ENCODE measurements at regions not wholly inside any gene's neighbourhood (a gene's known extent, or its start where the extent isn't known, plus 50 kb on each side); places are given as distances from the start of the nearest gene placed in this dataset.

DNA sequence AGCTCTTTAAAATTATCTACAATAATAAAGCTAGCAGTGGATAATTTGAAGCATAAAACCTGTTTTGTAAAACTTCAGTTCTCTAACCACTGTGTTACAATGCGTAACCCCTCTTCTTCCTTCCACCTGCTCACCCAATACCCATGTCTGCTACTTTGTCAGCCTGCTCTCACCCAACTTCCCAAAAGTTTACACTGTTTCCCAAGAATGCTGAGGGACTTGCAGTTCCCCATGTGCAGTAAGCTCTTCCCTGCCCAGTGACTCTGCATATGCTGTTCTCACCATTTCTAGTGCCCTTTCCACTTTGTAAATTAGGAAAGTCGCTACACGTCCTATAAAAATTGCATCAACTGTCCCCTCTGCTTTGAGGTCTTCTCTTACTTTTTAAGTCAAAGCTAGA, 315.9 kb upstream of the SEMA6D start (continued):
- no peak for TF ChIP-seq SP1 (IDR thresholded peaks at IDR 0.05; ENCODE audit: low read depth)

DNA sequence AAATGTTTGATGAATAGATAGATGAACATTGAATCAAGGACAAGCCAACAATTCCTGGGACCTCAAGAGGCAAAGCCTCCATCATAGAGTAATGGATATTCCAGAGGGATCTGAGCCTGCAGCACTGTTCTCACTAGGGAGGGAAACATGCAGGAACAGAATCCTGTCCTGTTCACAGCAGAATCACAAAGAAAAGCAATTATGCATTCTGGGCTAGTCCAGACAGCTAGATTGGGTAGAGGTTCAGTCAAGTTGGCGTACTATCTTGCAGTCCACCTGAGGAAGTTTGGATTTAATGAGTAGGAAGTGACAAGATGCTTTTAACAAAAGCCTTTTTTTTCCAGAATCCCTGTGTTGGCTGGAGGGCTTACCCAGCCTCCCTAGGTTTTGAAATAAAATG, 314.5 kb upstream of the SEMA6D start:
- ATAC-seq (no peak), DNase-seq (ENCODE audit: low read depth, low spot score) (no peak)
- H2AFZ ChIP-seq (ENCODE audit: low read depth, low read length, poor library complexity, severe bottlenecking): no peak overlapping the region
- intact Hi-C loops (cut with micrococcal nuclease): no loop called here
- no peak overlapping the region for H3K9ac ChIP-seq (ENCODE audit: low read length)
- H3K79me2 ChIP-seq (ENCODE audit: insufficient read depth, low read length): no peaks in the 10 kb centered on the region
- no peak overlapping the region for H3K4me2 ChIP-seq (ENCODE audit: low read length)
- no peak overlapping the region for H3K4me3 ChIP-seq (replicated peaks in 1 of 2; ENCODE audit: low read depth in 1 of 2, low read length in 2 of 2)
- CTCF ChIA-PET: no interaction called here
- TF ChIP-seq EGR1 (IDR thresholded peaks at IDR 0.05; ENCODE audit: low read depth) (no peak), SIN3A (IDR thresholded peaks at IDR 0.05; ENCODE audit: low read depth) (no peak), EZH2phosphoT487 (IDR thresholded peaks at IDR 0.05; ENCODE audit: borderline replicate concordance) (no peak), ZNF274 (IDR thresholded peaks at IDR 0.05; ENCODE audit: low read depth, low read length) (no peak), SRF (IDR thresholded peaks at IDR 0.05; ENCODE audit: low read depth) (no peak), FOSL1 (IDR thresholded peaks at IDR 0.05; ENCODE audit: low read depth) (no peak), SP1 (IDR thresholded peaks at IDR 0.05; ENCODE audit: low read depth) (no peak), EZH2 (IDR thresholded peaks at IDR 0.05) (no peak), CBX3 (IDR thresholded peaks at IDR 0.05; ENCODE audit: low read depth) (no peak), CEBPB (IDR thresholded peaks at IDR 0.05; ENCODE audit: low read depth) (no peak), ZFX (IDR thresholded peaks at IDR 0.05) (no peak), YY1 (IDR thresholded peaks at IDR 0.05; ENCODE audit: extremely low read depth, insufficient replicate concordance, low read depth, low read length) (no peak), POLR2A (IDR thresholded peaks at IDR 0.05; ENCODE audit: borderline replicate concordance, extremely low read depth, insufficient read depth, insufficient read length) (no peak), JUND (IDR thresholded peaks at IDR 0.05) (no peak), POLR2AphosphoS5 (IDR thresholded peaks at IDR 0.05; ENCODE audit: low read depth, low read length) (no peak)
- TF ChIP-seq, protein P1, sequence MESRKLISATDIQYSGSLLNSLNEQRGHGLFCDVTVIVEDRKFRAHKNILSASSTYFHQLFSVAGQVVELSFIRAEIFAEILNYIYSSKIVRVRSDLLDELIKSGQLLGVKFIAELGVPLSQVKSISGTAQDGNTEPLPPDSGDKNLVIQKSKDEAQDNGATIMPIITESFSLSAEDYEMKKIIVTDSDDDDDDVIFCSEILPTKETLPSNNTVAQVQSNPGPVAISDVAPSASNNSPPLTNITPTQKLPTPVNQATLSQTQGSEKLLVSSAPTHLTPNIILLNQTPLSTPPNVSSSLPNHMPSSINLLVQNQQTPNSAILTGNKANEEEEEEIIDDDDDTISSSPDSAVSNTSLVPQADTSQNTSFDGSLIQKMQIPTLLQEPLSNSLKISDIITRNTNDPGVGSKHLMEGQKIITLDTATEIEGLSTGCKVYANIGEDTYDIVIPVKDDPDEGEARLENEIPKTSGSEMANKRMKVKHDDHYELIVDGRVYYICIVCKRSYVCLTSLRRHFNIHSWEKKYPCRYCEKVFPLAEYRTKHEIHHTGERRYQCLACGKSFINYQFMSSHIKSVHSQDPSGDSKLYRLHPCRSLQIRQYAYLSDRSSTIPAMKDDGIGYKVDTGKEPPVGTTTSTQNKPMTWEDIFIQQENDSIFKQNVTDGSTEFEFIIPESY (IDR thresholded peaks at IDR 0.05; ENCODE audit: extremely low read depth, insufficient replicate concordance, low read length): no peak
- TF ChIP-seq, protein P2, sequence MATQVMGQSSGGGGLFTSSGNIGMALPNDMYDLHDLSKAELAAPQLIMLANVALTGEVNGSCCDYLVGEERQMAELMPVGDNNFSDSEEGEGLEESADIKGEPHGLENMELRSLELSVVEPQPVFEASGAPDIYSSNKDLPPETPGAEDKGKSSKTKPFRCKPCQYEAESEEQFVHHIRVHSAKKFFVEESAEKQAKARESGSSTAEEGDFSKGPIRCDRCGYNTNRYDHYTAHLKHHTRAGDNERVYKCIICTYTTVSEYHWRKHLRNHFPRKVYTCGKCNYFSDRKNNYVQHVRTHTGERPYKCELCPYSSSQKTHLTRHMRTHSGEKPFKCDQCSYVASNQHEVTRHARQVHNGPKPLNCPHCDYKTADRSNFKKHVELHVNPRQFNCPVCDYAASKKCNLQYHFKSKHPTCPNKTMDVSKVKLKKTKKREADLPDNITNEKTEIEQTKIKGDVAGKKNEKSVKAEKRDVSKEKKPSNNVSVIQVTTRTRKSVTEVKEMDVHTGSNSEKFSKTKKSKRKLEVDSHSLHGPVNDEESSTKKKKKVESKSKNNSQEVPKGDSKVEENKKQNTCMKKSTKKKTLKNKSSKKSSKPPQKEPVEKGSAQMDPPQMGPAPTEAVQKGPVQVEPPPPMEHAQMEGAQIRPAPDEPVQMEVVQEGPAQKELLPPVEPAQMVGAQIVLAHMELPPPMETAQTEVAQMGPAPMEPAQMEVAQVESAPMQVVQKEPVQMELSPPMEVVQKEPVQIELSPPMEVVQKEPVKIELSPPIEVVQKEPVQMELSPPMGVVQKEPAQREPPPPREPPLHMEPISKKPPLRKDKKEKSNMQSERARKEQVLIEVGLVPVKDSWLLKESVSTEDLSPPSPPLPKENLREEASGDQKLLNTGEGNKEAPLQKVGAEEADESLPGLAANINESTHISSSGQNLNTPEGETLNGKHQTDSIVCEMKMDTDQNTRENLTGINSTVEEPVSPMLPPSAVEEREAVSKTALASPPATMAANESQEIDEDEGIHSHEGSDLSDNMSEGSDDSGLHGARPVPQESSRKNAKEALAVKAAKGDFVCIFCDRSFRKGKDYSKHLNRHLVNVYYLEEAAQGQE (IDR thresholded peaks at IDR 0.05; ENCODE audit: low read depth): no peak
- TF ChIP-seq, protein P3, sequence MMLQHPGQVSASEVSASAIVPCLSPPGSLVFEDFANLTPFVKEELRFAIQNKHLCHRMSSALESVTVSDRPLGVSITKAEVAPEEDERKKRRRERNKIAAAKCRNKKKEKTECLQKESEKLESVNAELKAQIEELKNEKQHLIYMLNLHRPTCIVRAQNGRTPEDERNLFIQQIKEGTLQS (IDR thresholded peaks at IDR 0.05): no peak
- TF ChIP-seq, protein P4, sequence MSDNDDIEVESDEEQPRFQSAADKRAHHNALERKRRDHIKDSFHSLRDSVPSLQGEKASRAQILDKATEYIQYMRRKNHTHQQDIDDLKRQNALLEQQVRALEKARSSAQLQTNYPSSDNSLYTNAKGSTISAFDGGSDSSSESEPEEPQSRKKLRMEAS (IDR thresholded peaks at IDR 0.05): no peak
- H3K27ac ChIP-seq (ENCODE audit: low read depth, low read length): no peak overlapping the region
- no TSS peak for BruUV-seq (replicated peaks)
- no peaks in the 10 kb centered on the region for H3K9me2 ChIP-seq (ENCODE audit: insufficient read depth)
- H3K4me1 ChIP-seq (ENCODE audit: control insufficient read depth in 1 of 2, insufficient read depth in 2 of 2, low read length in 2 of 2): no peaks in the 10 kb centered on the region
- peaks cover 7 to 45% of the 10 kb centered on the region in 2 experiments; a peak in 2 of 4 replicates for H3K9me3 ChIP-seq (ENCODE audit: control insufficient read depth in 1 of 2, insufficient read depth in 1 of 2, low read depth in 1 of 2, low read length in 2 of 2)
- H3K27me3 ChIP-seq (ENCODE audit: insufficient read depth, low read length): no peaks in the 10 kb centered on the region
- POLR2A ChIA-PET: no interaction called here
- RAD21 ChIA-PET (ENCODE audit: low non-redundant PET in 1 of 2, low total read pairs in 2 of 2, uncharacterized antibody in 2 of 2, unreplicated experiment in 2 of 2): no interaction called here
- H3K36me3 ChIP-seq (ENCODE audit: control insufficient read depth in 1 of 2, insufficient read depth in 2 of 2, low read length in 2 of 2): no peaks in the 10 kb centered on the region
- H4K20me1 ChIP-seq (ENCODE audit: insufficient read depth): no peaks in the 10 kb centered on the region

Measured in HCT116 (cell line).